Uterus (tissue), 2 donors: ENCODE measurements at regions not wholly inside any gene's neighbourhood (a gene's known extent, or its start where the extent isn't known, plus 50 kb on each side); places are given as distances from the start of the nearest gene placed in this dataset.

Experiments
- CTCF ChIP-seq, 4 experiments: fragments of 200-600 bp in 2 of 4; fragments of 450-650 bp in 2 of 4; sonication (generic) in 2 of 4; IDR thresholded peaks; one replicate each; pipeline ENCODE4 v1.5.1; 2016 to 2019; ENCODE audit warnings: antibody characterized with exemption in 4 of 4, mild to moderate bottlenecking in 2 of 4, moderate library complexity in 1 of 4
- POLR2A ChIP-seq, 2 donors: fragments of 450-650 bp; IDR thresholded peaks; one replicate each; pipeline ENCODE4 v1.6.1; 2016; ENCODE audit warnings: antibody characterized with exemption in 2 of 2, mild to moderate bottlenecking in 1 of 2, moderate library complexity in 1 of 2

GRCh38 chr6:164507206-164507940 is 802.0 kb downstream of the C6orf118 start:
- TF ChIP-seq POLR2A (IDR thresholded peaks at IDR 0.05) = no peak
- no peak for TF ChIP-seq CTCF (IDR thresholded peaks at IDR 0.05)
